ENCODE measurements at regions not wholly inside any gene's neighbourhood (a gene's known extent, or its start where the extent isn't known, plus 50 kb on each side); places are given as distances from the start of the nearest gene placed in this dataset.

GRCh38 chr4:167613381-167613780, 379.1 kb upstream of the SPOCK3 start:
- Mint-ChIP-seq H3K4me1 (no peaks in the 10 kb centered on the region), H3K9me3 (ENCODE audit: low read depth) (no peaks in the 10 kb centered on the region), H3K4me3 (no peak overlapping the region), H3K36me3 (ENCODE audit: low read depth) (no peaks in the 10 kb centered on the region), H3K27ac (no peak overlapping the region), H3K27me3 (no peaks in the 10 kb centered on the region)
- ATAC-seq (no peak), DNase-seq (no peak)
- ChIA-PET POLR2A (no interaction called here), CTCF (no interaction called here)
- intact Hi-C loops (cut with DNase I, micrococcal nuclease): no loop called here

- H3K9me3 Mint-ChIP-seq (ENCODE audit: low read depth): no peaks in the 10 kb centered on the region
- no peaks in the 10 kb centered on the region for H3K4me1 Mint-ChIP-seq
- no peak for DNase-seq
- ChIA-PET POLR2A (no interaction called here), CTCF (no interaction called here)
- no peak for ATAC-seq
- H3K27ac Mint-ChIP-seq: no peak overlapping the region
- intact Hi-C loops (cut with DNase I, micrococcal nuclease): no loop called here
- no peaks in the 10 kb centered on the region for H3K36me3 Mint-ChIP-seq (ENCODE audit: low read depth)
- no peak overlapping the region for H3K4me3 Mint-ChIP-seq
- H3K27me3 Mint-ChIP-seq: no peaks in the 10 kb centered on the region
Observed at GRCh38 chr4:167614866-167615265, 380.6 kb upstream of the SPOCK3 start.

GRCh38 chr4:167616476-167616875, 382.2 kb upstream of the SPOCK3 start:
- Mint-ChIP-seq H3K4me3 (no peak overlapping the region), H3K9me3 (ENCODE audit: low read depth) (no peaks in the 10 kb centered on the region), H3K27ac (no peak overlapping the region), H3K36me3 (ENCODE audit: low read depth) (no peaks in the 10 kb centered on the region), H3K4me1 (no peaks in the 10 kb centered on the region), H3K27me3 (no peaks in the 10 kb centered on the region)
- CTCF ChIA-PET: no interaction called here
- POLR2A ChIA-PET: no interaction called here
- intact Hi-C loops (cut with DNase I, micrococcal nuclease): no loop called here
- ATAC-seq (no peak), DNase-seq (no peak)

DNA sequence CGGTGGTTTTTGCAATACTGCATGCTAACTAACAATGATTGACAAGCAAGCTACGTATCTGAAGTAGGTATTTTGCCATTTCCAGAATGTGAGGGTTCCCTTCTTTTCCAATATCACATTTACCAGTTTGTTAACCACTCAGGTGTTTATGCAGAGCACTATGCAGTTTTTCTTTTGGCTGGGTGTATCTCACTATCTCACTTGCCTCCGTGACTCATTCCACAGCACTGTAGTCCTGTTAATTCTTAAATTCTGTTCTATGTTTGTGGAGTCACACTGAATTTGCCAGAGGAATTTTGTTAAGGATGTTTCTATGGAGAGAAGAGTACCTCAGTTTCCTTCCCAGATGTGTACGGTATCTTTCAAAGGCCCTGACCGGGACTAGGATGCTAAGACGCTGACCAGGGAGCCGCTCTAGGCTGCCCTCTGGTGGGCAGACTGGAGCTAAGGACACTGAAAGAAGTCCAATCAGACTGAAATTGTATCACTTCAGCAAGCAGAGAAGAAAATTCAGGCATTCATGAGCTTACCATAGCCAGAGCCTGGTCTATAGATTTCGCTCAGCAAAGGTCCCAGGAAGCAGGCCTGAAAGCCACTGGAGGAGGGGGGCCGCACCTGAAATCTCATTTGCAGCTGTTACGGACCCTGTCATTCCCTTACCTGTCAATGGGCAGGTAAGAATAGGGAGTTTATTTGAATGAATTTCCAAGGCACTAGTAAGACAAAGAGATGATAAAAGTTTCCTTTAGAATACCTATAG, 388.4 kb upstream of the SPOCK3 start:
- ChIA-PET POLR2A (no interaction called here), CTCF (interaction anchor here (0.6 to 0.8 kb wide), 4 partner anchors 21 to 1455 kb away, joined by 3 read pairs; no protein-coding TSS in a partner anchor)
- DNase-seq (peak; percentile 63), ATAC-seq (peak; percentile 68)
- Mint-ChIP-seq H3K4me1 (no peaks in the 10 kb centered on the region), H3K27me3 (no peaks in the 10 kb centered on the region), H3K27ac (no peak overlapping the region), H3K4me3 (no peak overlapping the region), H3K9me3 (ENCODE audit: low read depth) (no peaks in the 10 kb centered on the region), H3K36me3 (ENCODE audit: low read depth) (no peaks in the 10 kb centered on the region)
- intact Hi-C loops (cut with DNase I, micrococcal nuclease): loop anchor here (1.0 to 10.0 kb wide), 6 partner anchors 452 to 1458 kb away; no protein-coding TSS in a partner anchor

GRCh38 chr4:167623241-167623572, 388.9 kb upstream of the SPOCK3 start:
- no peak for ATAC-seq
- POLR2A ChIA-PET: no interaction called here
- CTCF ChIA-PET: interaction anchor here (0.6 kb wide), 1 partner anchor 679 kb away, joined by 3 read pairs; no protein-coding TSS in a partner anchor
- H3K27ac Mint-ChIP-seq: no peak overlapping the region
- no peaks in the 10 kb centered on the region for H3K4me1 Mint-ChIP-seq
- no peaks in the 10 kb centered on the region for H3K9me3 Mint-ChIP-seq (ENCODE audit: low read depth)
- H3K27me3 Mint-ChIP-seq: no peaks in the 10 kb centered on the region
- intact Hi-C loops (cut with DNase I, micrococcal nuclease): loop anchor here (2.0 to 10.0 kb wide), 5 partner anchors 452 to 1458 kb away; no protein-coding TSS in a partner anchor
- H3K36me3 Mint-ChIP-seq (ENCODE audit: low read depth): no peaks in the 10 kb centered on the region
- DNase-seq: no peak
- H3K4me3 Mint-ChIP-seq: no peak overlapping the region

DNA sequence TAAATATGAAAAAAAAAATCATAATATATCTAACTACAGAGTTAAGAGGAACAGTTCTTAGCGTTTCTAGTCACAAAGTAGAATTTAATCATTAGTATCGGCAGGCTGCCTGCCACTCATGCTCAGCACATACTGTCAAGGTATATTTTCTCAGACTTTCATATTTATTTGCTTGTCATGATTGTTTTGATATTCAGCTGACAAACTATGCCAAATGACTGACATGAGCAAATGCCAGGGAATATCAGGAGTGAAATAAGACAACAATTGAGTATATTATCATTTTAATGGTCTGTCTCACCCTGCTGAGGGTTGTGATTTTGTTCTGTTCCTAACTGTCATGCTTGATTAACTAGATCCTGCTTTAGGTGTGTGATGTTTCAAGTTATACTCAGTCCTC, 395.0 kb upstream of the SPOCK3 start:
- ATAC-seq: no peak
- no peak for DNase-seq
- Mint-ChIP-seq H3K27ac (no peak overlapping the region), H3K36me3 (ENCODE audit: low read depth) (no peaks in the 10 kb centered on the region), H3K9me3 (ENCODE audit: low read depth) (peaks cover 5% of the 10 kb centered on the region), H3K4me3 (no peak overlapping the region), H3K4me1 (no peaks in the 10 kb centered on the region), H3K27me3 (no peaks in the 10 kb centered on the region)
- intact Hi-C loops (cut with DNase I, micrococcal nuclease): loop anchor here in 1 of 2 experiments (10.0 kb wide), 1 partner anchor 446 kb away; no protein-coding TSS in a partner anchor
- ChIA-PET POLR2A (no interaction called here), CTCF (no interaction called here)

- no peaks in the 10 kb centered on the region for H3K36me3 Mint-ChIP-seq (ENCODE audit: low read depth)
- no peak overlapping the region for H3K27ac Mint-ChIP-seq
- no peaks in the 10 kb centered on the region for H3K27me3 Mint-ChIP-seq
- no peaks in the 10 kb centered on the region for H3K4me1 Mint-ChIP-seq
- ATAC-seq: no peak
- DNase-seq: no peak
- intact Hi-C loops (cut with DNase I, micrococcal nuclease): no loop called here
- peaks cover 7% of the 10 kb centered on the region for H3K9me3 Mint-ChIP-seq (ENCODE audit: low read depth)
- CTCF ChIA-PET: no interaction called here
- POLR2A ChIA-PET: no interaction called here
- H3K4me3 Mint-ChIP-seq: no peak overlapping the region
Observed at GRCh38 chr4:167642250-167642649, 408.0 kb upstream of the SPOCK3 start.

DNA sequence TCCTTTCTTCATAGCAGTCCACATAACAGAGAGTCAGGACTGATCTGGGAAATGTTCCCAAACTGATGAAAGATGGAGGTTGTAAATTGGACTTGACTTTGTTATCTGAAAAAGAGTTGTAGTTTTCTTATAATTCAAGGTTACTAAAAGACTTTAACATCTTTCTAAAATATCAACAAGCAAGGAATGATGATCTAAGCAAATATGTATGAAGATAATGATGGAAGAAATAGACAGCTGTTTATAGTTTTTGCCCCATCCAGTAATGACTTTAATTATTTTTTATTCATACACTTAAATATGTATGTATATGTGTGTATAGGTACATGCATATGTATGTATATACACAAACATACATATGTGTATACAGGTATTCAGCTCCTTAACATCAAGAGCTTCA, 411.1 kb upstream of the SPOCK3 start:
- H3K36me3 Mint-ChIP-seq (ENCODE audit: low read depth): no peaks in the 10 kb centered on the region
- DNase-seq (no peak), ATAC-seq (no peak)
- CTCF ChIA-PET: no interaction called here
- H3K4me3 Mint-ChIP-seq: no peak overlapping the region
- POLR2A ChIA-PET: no interaction called here
- intact Hi-C loops (cut with DNase I, micrococcal nuclease): no loop called here
- H3K27me3 Mint-ChIP-seq: no peaks in the 10 kb centered on the region
- H3K9me3 Mint-ChIP-seq (ENCODE audit: low read depth): peaks cover 4% of the 10 kb centered on the region
- no peaks in the 10 kb centered on the region for H3K4me1 Mint-ChIP-seq
- H3K27ac Mint-ChIP-seq: no peak overlapping the region

GRCh38 chr4:167652267-167652666, 418.0 kb upstream of the SPOCK3 start:
- H3K4me1 Mint-ChIP-seq: no peaks in the 10 kb centered on the region
- POLR2A ChIA-PET: no interaction called here
- intact Hi-C loops (cut with DNase I, micrococcal nuclease): no loop called here
- ATAC-seq (no peak), DNase-seq (no peak)
- peaks cover 8% of the 10 kb centered on the region for H3K9me3 Mint-ChIP-seq (ENCODE audit: low read depth)
- H3K4me3 Mint-ChIP-seq: no peak overlapping the region
- CTCF ChIA-PET: no interaction called here
- H3K36me3 Mint-ChIP-seq (ENCODE audit: low read depth): no peaks in the 10 kb centered on the region
- no peaks in the 10 kb centered on the region for H3K27me3 Mint-ChIP-seq
- no peak overlapping the region for H3K27ac Mint-ChIP-seq

GRCh38 chr4:167688660-167689142, 403.6 kb upstream of the ANXA10 start:
- DNase-seq (no peak), ATAC-seq (no peak)
- no peak overlapping the region for H3K27ac Mint-ChIP-seq
- intact Hi-C loops (cut with DNase I, micrococcal nuclease): no loop called here
- no peaks in the 10 kb centered on the region for H3K27me3 Mint-ChIP-seq
- peaks cover 9% of the 10 kb centered on the region for H3K9me3 Mint-ChIP-seq (ENCODE audit: low read depth)
- no peak overlapping the region for H3K4me3 Mint-ChIP-seq
- no peaks in the 10 kb centered on the region for H3K36me3 Mint-ChIP-seq (ENCODE audit: low read depth)
- CTCF ChIA-PET: no interaction called here
- no peaks in the 10 kb centered on the region for H3K4me1 Mint-ChIP-seq
- POLR2A ChIA-PET: no interaction called here

GRCh38 chr4:167702391-167702790, 389.9 kb upstream of the ANXA10 start:
- Mint-ChIP-seq H3K36me3 (ENCODE audit: low read depth) (no peaks in the 10 kb centered on the region), H3K4me3 (no peak overlapping the region), H3K27me3 (no peaks in the 10 kb centered on the region), H3K9me3 (ENCODE audit: low read depth) (peaks cover 3% of the 10 kb centered on the region), H3K27ac (no peak overlapping the region), H3K4me1 (no peaks in the 10 kb centered on the region)
- ChIA-PET CTCF (no interaction called here), POLR2A (no interaction called here)
- ATAC-seq (no peak), DNase-seq (no peak)
- intact Hi-C loops (cut with DNase I, micrococcal nuclease): no loop called here

- DNase-seq (no peak), ATAC-seq (no peak)
- Mint-ChIP-seq H3K36me3 (ENCODE audit: low read depth) (no peaks in the 10 kb centered on the region), H3K27ac (no peak overlapping the region), H3K4me1 (no peaks in the 10 kb centered on the region), H3K27me3 (no peaks in the 10 kb centered on the region), H3K9me3 (ENCODE audit: low read depth) (peaks cover 2% of the 10 kb centered on the region), H3K4me3 (no peak overlapping the region)
- intact Hi-C loops (cut with DNase I, micrococcal nuclease): no loop called here
- POLR2A ChIA-PET: no interaction called here
- CTCF ChIA-PET: no interaction called here
Observed at GRCh38 chr4:167711517-167711916, 380.8 kb upstream of the ANXA10 start.
